ENCODE measurements at regions not wholly inside any gene's neighbourhood (a gene's known extent, or its start where the extent isn't known, plus 50 kb on each side); places are given as distances from the start of the nearest gene placed in this dataset.

DNA sequence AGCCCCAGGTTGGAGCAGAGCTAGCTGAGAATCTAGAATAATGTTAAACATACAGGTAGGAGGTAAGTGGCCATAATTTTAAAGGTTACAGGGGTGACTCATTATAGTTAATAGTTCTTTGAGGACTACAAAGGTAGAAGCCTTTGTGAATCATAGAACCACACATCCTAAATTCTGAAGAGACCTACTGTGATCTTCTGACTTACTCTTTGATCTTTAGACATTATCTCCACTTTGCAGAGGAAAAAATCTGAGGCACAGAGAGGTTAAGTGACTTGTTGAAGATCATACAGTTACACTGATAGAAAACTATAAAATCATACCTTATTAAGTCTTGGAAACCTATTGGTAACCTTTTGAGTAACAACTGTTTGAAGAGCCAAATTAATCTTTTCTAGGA is 1051.3 kb upstream of the NRXN1 start:
- TF ChIP-seq, protein P1, sequence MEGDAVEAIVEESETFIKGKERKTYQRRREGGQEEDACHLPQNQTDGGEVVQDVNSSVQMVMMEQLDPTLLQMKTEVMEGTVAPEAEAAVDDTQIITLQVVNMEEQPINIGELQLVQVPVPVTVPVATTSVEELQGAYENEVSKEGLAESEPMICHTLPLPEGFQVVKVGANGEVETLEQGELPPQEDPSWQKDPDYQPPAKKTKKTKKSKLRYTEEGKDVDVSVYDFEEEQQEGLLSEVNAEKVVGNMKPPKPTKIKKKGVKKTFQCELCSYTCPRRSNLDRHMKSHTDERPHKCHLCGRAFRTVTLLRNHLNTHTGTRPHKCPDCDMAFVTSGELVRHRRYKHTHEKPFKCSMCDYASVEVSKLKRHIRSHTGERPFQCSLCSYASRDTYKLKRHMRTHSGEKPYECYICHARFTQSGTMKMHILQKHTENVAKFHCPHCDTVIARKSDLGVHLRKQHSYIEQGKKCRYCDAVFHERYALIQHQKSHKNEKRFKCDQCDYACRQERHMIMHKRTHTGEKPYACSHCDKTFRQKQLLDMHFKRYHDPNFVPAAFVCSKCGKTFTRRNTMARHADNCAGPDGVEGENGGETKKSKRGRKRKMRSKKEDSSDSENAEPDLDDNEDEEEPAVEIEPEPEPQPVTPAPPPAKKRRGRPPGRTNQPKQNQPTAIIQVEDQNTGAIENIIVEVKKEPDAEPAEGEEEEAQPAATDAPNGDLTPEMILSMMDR (conservative IDR thresholded peaks at IDR 0.05; ENCODE audit: low read depth, low read length) = no peak
- TF ChIP-seq EZH2 (IDR thresholded peaks at IDR 0.05; ENCODE audit: borderline replicate concordance, low read depth, low read length, poor library complexity, severe bottlenecking) = no peak
